DND-41 (cell line): ENCODE measurements at regions not wholly inside any gene's neighbourhood (a gene's known extent, or its start where the extent isn't known, plus 50 kb on each side); places are given as distances from the start of the nearest gene placed in this dataset.

Source experiments
- CTCF ChIP-seq: IDR thresholded peaks from 2 replicates; pipeline ENCODE4 v1.5.1; 2012; ENCODE audit warnings: borderline replicate concordance, low read length, moderate library complexity, mild to moderate bottlenecking; ENCODE audit not compliant: poor library complexity, severe bottlenecking; ENCODE audit errors: extremely low read depth
- EZH2 ChIP-seq: IDR thresholded peaks from 3 replicates; pipeline ENCODE4 v1.6.1; 2012; ENCODE audit warnings: borderline replicate concordance, low read depth, mild to moderate bottlenecking, moderate library complexity, low read length, inconsistent platforms; ENCODE audit not compliant: severe bottlenecking

- TF ChIP-seq CTCF (no peak), EZH2 (no peak)
Observed at GRCh38 chr15:58380280-58380945, 51.4 kb upstream of the LIPC start.
